ENCODE measurements at regions not wholly inside any gene's neighbourhood (a gene's known extent, or its start where the extent isn't known, plus 50 kb on each side); places are given as distances from the start of the nearest gene placed in this dataset.

DNA sequence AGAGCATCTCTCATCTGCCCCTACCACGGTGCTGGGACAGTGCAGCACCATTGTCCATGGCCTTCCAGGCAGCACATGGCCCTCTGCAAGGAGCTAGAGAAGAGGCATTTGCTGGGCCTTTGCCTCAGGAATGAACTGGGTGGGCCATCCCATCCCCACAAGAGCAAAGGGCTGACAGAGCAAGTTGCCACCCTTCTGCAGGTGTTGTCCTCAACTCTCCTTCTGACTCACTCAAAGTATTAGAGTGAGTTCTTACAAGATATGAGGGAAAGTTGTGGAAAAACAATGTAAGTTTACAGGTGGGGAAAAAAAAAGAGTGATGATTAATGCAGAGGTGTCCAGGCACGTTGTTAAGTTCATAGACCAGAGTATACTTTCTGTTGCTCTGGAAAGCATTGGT lies 261.2 kb downstream of the SKIDA1 start:
- no peak overlapping the region for H3K27ac ChIP-seq
- TF ChIP-seq, protein P1, sequence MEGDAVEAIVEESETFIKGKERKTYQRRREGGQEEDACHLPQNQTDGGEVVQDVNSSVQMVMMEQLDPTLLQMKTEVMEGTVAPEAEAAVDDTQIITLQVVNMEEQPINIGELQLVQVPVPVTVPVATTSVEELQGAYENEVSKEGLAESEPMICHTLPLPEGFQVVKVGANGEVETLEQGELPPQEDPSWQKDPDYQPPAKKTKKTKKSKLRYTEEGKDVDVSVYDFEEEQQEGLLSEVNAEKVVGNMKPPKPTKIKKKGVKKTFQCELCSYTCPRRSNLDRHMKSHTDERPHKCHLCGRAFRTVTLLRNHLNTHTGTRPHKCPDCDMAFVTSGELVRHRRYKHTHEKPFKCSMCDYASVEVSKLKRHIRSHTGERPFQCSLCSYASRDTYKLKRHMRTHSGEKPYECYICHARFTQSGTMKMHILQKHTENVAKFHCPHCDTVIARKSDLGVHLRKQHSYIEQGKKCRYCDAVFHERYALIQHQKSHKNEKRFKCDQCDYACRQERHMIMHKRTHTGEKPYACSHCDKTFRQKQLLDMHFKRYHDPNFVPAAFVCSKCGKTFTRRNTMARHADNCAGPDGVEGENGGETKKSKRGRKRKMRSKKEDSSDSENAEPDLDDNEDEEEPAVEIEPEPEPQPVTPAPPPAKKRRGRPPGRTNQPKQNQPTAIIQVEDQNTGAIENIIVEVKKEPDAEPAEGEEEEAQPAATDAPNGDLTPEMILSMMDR (IDR thresholded peaks at IDR 0.05): no peak
- TF ChIP-seq POLR2A (IDR thresholded peaks at IDR 0.05) (no peak), POLR2AphosphoS5 (IDR thresholded peaks at IDR 0.05) (no peak)
- H3K4me3 ChIP-seq: no peak overlapping the region
- no peaks in the 10 kb centered on the region for H3K36me3 ChIP-seq
- H3K9me3 ChIP-seq: no peaks in the 10 kb centered on the region
- H3K4me1 ChIP-seq: peaks cover 0 to 3% of the 10 kb centered on the region in 2 donors
- intact Hi-C loops (cut with DNase I; ENCODE audit: low total_unique reads): loop anchor here (10.0 kb wide), 1 partner anchor 1651 kb away; no protein-coding TSS in a partner anchor
- no peak for DNase-seq (ENCODE audit: low spot score in 2 of 2)
- H3K27me3 ChIP-seq: no peaks in the 10 kb centered on the region

DNA sequence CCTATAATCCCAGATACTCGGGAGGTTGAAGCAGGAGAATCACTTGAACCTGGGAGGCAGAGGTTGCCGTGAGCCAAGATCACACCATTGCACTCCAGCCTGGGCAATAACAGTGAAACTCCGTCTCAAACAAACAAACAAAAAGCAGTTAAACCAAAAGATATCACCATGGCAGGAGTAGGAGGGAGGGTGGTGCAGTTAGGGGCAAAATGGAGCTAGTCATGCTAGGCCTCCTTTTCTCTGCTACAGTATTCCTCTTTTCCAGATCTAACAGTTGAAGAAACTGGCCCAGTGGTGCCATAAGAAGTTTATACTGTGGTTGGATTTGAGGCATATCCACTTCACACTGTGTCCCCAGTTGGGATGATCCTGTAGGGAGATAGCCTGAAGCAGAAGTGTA lies 261.6 kb downstream of the SKIDA1 start:
- TF ChIP-seq, protein P1 (IDR thresholded peaks at IDR 0.05): no peak
- TF ChIP-seq POLR2AphosphoS5 (IDR thresholded peaks at IDR 0.05): no peak
- no peak for TF ChIP-seq POLR2A (IDR thresholded peaks at IDR 0.05)
- peaks cover 0 to 3% of the 10 kb centered on the region in 2 donors for H3K4me1 ChIP-seq
- intact Hi-C loops (cut with DNase I; ENCODE audit: low total_unique reads): loop anchor here (10.0 kb wide), 1 partner anchor 1651 kb away; no protein-coding TSS in a partner anchor
- no peak overlapping the region for H3K4me3 ChIP-seq
- H3K9me3 ChIP-seq: no peaks in the 10 kb centered on the region
- no peaks in the 10 kb centered on the region for H3K36me3 ChIP-seq
- no peak overlapping the region for H3K27ac ChIP-seq
- no peak for DNase-seq (ENCODE audit: low spot score in 2 of 2)
- no peaks in the 10 kb centered on the region for H3K27me3 ChIP-seq

DNA sequence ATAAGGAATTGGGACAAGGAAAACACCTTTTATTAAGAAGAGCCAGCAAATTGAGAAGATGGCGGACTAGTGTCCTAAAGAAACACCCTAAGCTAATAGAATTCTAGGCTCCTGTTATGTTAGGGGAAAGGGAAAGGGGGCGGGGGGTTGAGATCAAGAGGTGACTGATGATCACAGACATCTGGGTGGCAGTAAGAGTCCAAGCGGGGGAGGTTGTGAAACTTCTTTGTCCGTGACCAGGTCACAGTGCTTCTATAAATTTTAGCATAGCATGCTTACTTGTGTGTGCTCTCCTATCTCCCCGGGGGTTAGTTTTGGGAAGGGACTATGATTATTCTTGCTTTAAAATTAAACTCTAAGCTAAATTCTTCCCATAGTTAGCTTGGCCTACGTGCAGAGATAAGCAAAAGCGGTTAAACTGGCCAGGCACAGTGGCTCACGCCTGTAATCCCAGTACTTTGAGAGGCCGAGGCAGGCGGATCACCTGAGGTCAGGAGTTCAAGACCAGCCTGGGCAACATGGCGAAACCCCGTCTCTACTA lies 262.1 kb downstream of the SKIDA1 start:
- H3K4me3 ChIP-seq: no peak overlapping the region
- no peaks in the 10 kb centered on the region for H3K36me3 ChIP-seq
- DNase-seq (ENCODE audit: low spot score in 2 of 2): no peak
- TF ChIP-seq, protein P1 (IDR thresholded peaks at IDR 0.05): no peak
- TF ChIP-seq POLR2A (IDR thresholded peaks at IDR 0.05): no peak
- no peak for TF ChIP-seq POLR2AphosphoS5 (IDR thresholded peaks at IDR 0.05)
- H3K4me1 ChIP-seq: peaks cover 0 to 3% of the 10 kb centered on the region in 2 donors
- H3K27ac ChIP-seq: no peak overlapping the region
- intact Hi-C loops (cut with DNase I; ENCODE audit: low total_unique reads): loop anchor here (10.0 kb wide), 1 partner anchor 1651 kb away; no protein-coding TSS in a partner anchor
- H3K27me3 ChIP-seq: no peaks in the 10 kb centered on the region
- H3K9me3 ChIP-seq: no peaks in the 10 kb centered on the region

DNA sequence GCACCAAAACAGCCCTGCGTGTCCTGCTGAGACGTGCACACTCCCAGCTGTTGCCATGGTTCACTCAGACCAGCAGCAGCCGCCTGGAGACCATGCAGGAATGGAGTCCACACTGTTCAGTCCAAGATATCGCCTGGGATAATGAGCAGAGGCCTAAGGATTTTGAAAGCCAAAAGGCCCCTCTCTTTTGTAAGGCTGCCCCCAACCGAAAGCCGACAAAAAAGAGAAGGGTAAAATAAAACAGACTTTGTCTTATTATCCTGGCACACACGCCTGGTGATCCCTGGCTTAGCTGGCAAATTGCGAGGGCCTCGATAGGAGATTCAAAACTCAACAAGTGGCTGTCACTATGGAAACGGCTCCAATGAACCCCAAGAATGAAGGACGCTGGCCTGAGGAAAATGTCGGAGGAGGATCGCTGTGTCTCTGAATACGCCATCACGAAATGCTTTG lies 263.6 kb downstream of the SKIDA1 start:
- intact Hi-C loops (cut with DNase I; ENCODE audit: low total_unique reads): loop anchor here (10.0 kb wide), 1 partner anchor 1653 kb away; no protein-coding TSS in a partner anchor
- Histone ChIP-seq H3K36me3 (no peaks in the 10 kb centered on the region), H3K27me3 (no peaks in the 10 kb centered on the region), H3K4me3 (no peak overlapping the region), H3K27ac (no peak overlapping the region), H3K9me3 (no peaks in the 10 kb centered on the region), H3K4me1 (peaks cover 0 to 3% of the 10 kb centered on the region in 2 donors)
- no peak for DNase-seq (ENCODE audit: low spot score in 2 of 2)
- TF ChIP-seq POLR2A (IDR thresholded peaks at IDR 0.05) (no peak), POLR2AphosphoS5 (IDR thresholded peaks at IDR 0.05) (no peak)
- TF ChIP-seq, protein P1 (IDR thresholded peaks at IDR 0.05): no peak

DNA sequence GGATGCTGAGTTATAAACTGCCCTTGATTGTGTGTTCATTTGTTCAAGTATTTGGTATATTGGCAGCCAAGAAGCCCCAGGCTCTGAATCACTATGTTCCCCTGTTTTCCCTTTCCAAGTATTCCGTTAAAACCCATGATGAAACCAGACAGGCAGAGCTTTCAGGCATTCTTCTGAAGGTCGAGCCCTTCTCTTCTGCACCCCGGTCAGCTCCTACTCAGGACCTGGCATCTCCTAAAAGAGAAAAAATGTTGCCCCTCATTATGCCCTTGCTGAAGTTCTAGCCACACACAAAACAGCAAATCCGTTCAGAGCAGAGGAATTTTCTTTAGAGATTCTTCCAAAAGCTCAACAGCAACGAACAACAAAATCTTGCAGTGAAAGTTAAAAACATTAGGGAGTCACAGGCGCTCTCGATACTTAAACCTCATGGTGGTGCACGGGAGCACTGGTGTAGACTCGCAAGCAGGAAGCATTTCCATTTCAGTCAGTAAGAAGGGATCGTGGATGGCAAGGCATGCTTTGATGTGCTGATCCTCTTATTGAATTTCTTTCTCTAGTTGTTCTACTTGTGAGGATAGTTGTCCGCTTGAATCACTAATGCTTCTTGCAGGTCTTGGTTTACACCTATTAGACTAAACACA lies 264.9 kb downstream of the SKIDA1 start:
- TF ChIP-seq POLR2A (IDR thresholded peaks at IDR 0.05): no peak
- TF ChIP-seq, protein P1 (IDR thresholded peaks at IDR 0.05): no peak
- no peak for TF ChIP-seq POLR2AphosphoS5 (IDR thresholded peaks at IDR 0.05)
- Histone ChIP-seq H3K36me3 (no peaks in the 10 kb centered on the region), H3K4me1 (peaks cover 0 to 3% of the 10 kb centered on the region in 2 donors), H3K27me3 (no peaks in the 10 kb centered on the region), H3K9me3 (no peaks in the 10 kb centered on the region), H3K4me3 (peak overlapping the region in 2 of 3 donors; percentile 11 to 28), H3K27ac (peak overlapping the region in 1 of 2 donors; percentile 3)
- intact Hi-C loops (cut with DNase I; ENCODE audit: low total_unique reads): loop anchor here (10.0 kb wide), 1 partner anchor 1654 kb away; no protein-coding TSS in a partner anchor
- no peak for DNase-seq (ENCODE audit: low spot score in 2 of 2)

All from breast epithelium (tissue), 4 donors.